ENCODE measurements at regions not wholly inside any gene's neighbourhood (a gene's known extent, or its start where the extent isn't known, plus 50 kb on each side); places are given as distances from the start of the nearest gene placed in this dataset.
"Not testable (repeated sequence)": the region's sequence is repeated elsewhere in the genome, so short reads cannot be mapped to it uniquely, and the experiment has no call there.

DNA sequence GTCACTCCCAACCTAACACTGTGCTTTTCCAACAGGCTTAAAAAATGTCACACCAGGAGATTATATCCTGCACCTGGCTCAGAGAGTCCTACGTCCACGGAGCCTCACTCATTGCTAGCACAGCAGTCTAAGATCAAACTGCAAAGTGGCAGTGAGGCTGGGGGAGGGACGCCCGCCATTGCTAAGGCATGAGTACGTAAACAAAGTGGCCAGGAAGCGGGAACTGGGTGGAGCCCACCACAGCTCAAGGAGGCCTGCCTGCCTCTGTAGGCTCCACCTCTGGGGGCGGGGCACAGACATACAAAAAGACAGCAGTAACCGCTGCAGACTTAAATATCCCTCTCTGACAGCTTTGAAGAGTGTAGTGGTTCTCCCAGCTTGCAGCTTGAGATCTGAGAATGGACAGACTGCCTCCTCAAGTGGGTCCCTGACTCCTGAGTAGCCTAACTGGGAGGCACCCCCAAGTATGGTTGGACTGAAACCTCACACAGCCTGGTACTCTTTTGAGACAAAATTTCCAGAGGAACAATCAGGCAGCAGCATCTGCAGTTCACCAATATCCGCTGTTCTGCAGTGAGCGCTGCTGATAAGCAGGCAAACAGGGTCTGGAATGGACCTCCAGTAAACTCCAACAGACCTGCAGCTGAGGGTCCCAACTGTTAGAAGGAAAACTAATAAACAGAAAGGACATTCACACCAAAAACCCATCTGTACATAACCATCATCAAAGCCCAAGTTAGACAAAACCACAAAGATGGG, 2986.4 kb upstream of the OR11H1 start:
- H3K4me3 ChIP-seq (ENCODE audit: low read length) = not testable (repeated sequence)

DNA sequence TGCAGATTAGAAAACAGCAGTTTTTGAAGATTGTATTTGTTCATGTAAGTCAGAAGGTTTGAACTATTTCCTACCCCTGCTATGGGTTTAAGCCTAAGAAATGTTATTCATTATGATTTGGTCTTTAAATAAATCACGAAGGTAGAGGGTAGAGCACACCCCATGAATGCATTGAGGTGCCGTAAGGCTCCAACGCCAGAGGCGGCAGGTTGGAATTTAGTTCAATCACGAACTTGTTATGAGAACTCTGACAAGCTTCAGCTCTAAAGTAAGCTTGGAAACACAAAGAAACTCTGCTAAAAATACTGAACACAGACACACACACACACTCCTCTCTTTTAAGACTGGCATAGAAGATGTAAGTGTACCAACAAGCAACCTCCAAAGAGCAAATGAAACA, 2974.6 kb upstream of the OR11H1 start:
- H3K4me3 ChIP-seq (ENCODE audit: low read length) = not testable (repeated sequence)

DNA sequence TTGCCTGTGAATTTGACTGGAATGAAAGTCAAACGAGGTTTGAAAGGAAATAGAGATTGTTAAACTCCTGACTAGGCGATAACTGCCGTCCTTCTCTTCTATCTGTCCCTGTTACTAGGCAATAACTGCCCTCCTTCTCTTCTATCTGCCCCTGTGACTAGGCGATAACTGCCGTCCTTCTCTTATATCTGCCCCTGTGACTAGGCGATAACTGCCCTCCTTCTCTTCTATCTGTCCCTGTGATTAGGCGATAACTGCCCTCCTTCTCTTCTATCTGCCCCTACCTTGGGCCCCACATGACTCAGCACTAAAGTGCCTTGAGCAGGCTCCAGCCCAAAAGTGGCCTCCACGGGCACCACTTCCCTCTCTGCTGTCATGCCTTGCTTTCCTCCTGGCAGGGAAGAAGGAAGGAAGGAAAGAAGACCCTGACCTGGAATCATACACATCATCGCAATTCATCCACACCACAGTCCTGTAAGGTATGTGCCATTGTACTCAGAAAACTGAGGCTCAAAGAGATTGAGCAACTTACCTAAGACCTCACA, 2973.3 kb upstream of the OR11H1 start:
- H3K4me3 ChIP-seq (ENCODE audit: low read length) = not testable (repeated sequence)

DNA sequence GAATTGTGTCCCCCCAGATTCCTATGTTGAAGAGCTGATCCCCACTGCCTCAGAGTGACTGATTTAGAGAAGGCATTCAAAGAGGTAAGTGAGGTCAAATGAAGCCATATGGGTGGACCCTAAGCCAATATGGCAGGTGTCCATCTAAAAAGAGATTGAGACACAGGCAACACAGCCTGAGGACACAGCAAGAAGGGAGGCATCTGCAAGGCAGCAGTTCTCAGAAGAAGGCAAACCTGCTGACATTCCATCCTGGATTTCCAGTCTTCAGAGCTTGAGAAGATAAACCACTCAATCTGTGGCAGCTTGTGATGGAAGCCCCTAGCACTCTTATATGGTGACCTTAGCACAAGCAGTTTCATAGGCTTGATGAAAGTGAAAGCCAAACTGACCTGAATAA, 2956.5 kb upstream of the OR11H1 start:
- not testable (repeated sequence) for H3K4me3 ChIP-seq (ENCODE audit: low read length)

DNA sequence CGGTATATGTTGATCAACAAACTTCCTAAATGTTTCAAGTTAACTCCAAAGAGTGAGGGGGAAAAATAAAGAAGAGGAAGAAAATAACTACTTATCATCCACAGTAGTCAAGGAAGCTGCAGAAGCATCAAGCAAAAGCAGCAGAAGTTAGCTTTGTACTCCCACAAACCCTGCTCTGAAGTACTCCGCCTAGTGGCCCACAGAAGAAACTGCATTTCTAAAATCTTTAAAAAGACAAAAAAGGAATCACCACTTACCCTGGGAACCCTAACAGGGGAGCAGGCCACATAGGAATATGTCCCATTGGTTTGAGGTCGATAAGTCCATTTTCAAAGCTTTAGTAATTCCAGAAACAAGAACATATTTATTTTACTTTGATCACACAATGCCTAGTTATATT, 2948.3 kb upstream of the OR11H1 start:
- H3K4me3 ChIP-seq (ENCODE audit: low read length) = not testable (repeated sequence)

DNA sequence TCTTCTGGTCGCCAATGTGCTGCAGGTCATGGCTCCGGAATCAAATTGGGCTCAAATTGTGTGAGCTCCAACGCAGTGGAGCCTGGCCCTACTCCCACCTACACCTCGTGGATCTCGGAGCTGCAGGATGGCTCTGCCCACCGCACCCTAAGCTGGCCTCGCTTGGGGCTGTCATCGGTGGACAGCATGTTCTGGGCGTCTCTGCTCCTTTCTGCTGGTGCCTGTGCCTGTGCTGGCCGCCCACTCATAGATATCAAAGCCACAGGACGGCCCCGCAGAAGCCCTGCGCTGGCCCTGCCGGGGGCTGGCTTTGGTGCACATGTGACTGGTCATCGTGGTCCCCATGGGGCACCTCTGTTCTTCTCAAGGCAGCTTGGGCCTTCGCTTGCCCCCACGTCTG, 2943.5 kb upstream of the OR11H1 start:
- H3K4me3 ChIP-seq (ENCODE audit: low read length) = not testable (repeated sequence)

DNA sequence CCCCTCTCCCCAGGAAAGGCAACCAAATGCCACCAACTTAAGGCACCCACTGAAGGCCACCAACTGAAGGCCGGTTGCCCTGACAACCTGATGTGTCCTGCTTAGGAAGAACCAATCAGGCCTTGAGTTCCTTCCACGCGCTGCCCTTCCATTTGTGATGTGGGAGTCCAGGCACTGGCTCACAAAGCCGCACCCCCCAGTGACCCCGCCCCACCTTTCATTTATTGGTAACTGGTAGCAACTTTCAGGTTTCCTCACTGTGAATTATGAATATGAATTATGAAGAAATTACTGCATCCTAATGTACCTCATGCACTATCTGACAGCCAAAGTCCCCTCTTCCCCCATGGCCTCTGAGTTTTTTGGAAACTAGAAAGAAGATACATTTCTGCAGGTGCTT, 2943.1 kb upstream of the OR11H1 start:
- not testable (repeated sequence) for H3K4me3 ChIP-seq (ENCODE audit: low read length)

DNA sequence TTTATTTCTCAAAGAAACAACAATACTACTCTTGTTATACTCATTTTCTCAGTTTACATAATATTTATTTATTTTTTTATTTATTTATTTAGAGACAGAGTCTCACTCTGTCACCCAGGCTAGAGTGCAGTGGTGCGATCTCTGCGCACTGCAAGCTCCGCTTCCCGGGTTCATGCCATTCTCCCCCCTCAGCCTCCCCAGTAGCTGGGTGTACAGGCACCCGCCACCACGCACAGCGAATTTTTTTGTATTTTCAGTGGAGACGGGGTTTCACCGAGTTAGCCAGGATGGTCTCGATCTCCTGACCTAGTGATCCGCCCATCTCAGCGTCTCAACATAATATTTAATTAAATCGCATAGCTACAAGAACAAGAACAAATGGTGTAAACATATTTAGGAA, 2932.3 kb upstream of the OR11H1 start:
- H3K4me3 ChIP-seq (ENCODE audit: low read length) = not testable (repeated sequence)

DNA sequence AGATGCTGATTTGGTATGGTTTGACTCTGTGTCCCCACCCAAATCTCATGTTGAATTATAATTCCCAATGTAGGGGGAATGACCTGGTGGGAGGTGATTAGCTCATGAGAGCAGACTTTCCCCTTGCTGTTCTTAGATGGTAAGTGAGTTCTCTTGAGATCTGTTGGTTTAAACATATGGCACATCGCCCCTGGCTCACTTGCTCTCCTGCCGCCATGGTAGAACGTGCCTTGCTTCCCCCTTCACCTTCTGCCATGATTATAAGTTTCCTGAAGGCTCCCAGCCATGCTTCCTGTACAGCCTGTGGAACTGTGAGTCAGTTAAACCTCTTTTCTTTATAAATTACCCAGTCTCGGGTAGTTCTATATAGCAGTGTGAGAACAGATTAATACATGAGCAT, 2930.2 kb upstream of the OR11H1 start:
- not testable (repeated sequence) for H3K4me3 ChIP-seq (ENCODE audit: low read length)

DNA sequence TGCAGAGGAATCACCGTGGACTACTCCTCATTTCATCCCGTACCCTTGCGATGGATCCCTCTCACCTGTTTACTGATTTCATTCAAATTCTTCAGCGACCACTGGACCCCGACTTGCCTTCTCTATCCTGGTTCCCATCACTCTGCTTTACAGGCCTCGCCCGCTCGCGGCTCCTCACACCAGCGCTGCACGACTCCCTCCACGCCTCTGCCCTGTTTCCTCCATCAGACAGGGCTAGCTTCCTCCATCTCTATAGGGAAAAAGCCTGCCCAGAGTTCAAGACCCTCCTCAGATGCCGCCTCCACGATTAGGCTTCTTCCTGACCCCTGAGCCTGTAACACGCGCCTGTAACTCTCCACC, 2926.5 kb upstream of the OR11H1 start:
- peak overlapping the region; percentile 54; the same call in 1 of the 2 replicates for H3K4me3 ChIP-seq (ENCODE audit: low read length)

DNA sequence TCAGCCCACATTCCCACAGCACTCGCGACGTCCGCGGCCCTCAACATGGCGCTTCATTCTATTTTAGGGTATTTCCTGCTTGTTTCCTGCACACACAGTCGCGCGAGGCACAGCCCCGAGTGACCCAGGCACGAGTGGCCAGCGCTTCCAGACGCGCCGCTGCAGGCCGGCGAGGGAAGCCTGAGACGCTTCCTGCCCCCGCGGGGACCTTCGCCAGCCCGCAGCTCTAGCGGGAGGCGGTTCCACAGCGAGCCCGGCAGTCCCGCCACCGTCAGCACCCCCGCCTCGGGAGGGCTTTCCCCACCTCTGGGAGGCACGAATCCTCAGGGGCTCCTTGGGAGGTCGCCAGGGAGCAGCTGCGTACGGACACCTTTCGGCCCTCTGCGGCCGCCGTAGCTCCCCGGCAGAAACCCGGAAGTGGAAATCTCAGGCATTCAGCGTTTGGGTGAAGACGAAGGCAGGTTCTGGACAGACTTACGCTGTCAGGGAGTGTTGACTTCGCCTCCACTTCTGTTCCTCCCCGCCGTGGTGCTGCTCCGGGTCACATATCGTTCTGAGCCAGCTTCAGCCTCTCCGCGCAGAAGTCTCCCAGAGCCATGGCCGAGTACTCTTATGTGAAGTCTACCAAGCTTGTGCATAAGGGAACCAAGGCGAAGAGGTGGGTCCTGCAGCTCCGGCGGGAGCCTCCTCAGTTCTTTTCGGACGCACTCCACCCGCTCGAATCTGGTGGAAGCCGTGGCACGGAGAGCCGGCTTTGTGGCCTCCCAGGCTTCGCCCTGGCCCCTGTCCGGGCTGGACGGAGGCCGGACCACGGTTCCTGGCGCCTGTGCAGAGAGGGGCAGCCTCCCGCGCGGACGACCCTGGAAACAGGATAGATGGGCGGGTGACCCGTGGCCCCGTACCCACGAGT, 2925.9 kb upstream of the OR11H1 start:
- H3K4me3 ChIP-seq (ENCODE audit: low read length) = peak overlapping the region; percentile 54; the same call in 1 of the 2 replicates
- no peak for TF ChIP-seq ZNF274 (IDR thresholded peaks at IDR 0.05; ENCODE audit: low read depth, low read length)

DNA sequence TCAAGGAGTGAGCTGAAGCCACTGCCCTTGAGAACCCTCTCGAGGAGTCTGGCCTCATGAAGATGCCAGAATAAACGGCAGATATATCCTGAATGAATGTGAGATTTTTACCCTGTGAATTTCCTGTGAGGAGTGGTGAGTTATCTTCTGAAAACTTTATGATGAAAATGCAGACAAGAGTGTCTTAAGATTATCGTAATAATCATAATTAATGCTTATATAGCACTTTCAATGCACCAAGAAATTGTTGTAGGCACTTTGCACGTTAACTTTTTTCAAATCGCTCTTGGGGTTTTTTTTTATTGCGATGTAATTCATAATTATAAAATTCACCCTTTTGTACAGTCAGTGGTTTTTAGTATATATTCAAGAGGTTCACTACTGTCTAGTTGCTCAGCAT, 2924.6 kb upstream of the OR11H1 start:
- peak overlapping the region; percentile 73 for H3K4me3 ChIP-seq (ENCODE audit: low read length)

DNA sequence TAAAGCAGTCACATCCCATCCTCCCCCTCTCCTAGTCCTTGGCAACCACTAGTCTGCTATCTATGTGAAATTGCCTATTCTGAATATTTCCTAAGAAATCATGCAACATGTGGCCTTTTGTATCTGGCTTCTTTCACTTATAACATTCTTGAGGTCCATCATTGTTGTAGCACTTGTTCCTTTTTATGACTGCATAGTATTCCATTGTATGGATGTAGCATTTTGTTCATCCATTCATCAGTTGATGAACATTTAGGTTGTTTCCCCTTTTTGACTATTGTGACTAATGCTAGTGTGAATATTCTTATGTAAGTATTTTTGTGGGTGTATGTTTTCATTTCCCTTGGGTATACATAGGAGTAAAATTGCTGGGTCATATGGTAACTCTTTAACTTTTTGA, 2924.2 kb upstream of the OR11H1 start:
- H3K4me3 ChIP-seq (ENCODE audit: low read length) = not testable (repeated sequence)

DNA sequence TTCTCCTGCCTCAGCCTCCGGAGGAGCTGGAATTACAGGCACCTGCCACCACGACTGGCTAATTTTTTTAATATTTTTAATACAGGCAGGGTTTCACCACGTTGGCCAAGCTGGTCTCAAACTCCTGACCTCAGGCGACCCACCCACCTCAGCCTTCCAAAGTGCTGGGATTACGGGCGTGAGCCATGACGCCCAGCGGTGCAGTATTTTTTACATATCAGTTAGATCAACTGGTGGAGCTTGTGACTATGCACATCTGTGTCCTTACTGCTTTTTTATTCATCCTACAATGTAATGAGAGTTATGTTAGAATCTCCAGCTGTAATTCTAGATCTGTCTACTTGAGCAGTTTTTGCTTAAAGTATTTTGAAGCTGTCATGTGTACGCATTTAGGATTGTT, 2919.5 kb upstream of the OR11H1 start:
- not testable (repeated sequence) for H3K4me3 ChIP-seq (ENCODE audit: low read length)

DNA sequence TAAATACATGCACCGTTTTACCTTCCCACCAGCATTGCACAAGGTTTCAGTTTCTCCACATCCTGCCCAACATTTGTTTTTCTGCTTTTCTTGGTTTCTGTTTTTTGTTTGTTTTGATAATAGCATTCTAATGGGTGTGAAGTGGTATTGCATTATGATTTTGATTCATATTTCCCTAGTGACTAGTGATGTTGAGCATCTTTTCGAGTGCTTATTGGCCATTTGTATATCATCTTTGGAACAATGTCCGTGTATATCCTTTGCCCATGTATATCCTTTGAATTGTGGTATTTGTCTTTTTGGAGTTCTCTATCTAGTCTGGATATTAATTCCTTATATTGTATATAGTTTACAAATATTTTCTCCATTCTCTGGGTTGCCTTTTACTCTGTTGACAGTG, 2914.8 kb upstream of the OR11H1 start:
- TF ChIP-seq ZNF274 (IDR thresholded peaks at IDR 0.05; ENCODE audit: low read depth, low read length) = no peak
- no peak overlapping the region for H3K4me3 ChIP-seq (ENCODE audit: low read length)

DNA sequence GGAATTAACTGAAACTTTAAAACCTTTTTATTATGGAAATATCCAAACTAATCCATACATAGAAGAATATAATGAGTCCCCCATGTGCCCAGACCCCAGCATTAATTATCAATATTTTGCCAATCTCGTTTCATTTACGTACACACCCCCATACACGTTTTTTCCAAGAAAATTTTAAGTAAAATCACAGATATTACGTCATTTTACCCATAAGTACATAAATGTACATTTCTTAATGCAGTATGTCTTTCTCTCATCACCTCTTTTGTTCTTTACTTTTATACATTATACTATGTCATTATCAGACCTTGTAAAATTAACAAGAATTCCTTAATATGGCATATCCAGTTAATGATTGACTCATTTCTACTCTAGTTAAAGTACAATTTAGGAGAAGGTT, 2914.1 kb upstream of the OR11H1 start:
- H3K4me3 ChIP-seq (ENCODE audit: low read length) = not testable (repeated sequence)

DNA sequence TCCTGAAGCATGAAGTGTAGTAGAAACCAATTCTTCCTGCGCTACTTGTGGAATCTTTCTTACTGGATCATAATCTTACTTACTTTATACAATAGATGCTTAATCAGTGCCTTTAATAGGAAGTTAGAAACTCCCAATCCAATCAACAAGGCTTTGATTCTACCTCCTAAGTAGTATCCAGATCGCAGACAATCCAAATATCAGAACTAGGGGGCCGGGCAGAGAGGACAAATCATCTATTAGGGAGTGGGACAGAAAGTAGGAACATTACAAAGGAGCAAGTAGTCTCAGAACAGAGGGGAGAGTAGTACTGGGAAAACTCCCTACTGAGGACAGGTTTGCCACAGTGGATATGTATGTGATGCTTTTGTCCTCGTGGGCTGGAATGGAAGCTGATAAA, 2901.1 kb upstream of the OR11H1 start:
- not testable (repeated sequence) for H3K4me3 ChIP-seq (ENCODE audit: low read length)

DNA sequence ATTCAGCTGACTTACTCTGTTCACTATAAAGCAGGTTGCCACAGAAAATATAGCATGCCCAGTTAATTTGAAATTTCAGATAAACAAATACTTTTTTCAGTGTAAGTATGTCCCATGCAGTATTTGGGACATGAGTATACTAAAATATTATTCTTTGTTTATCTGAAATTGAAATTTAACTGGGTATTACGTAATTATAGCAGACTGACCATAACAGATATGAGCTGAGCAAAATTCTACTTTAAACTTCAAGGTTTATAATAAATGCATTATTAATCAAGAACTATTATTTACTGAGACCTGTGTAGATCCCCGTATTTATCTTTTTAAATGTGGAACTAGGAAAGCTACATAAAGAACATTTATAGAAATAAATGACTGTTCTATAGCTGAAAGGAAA, 2898.2 kb upstream of the OR11H1 start:
- not testable (repeated sequence) for H3K4me3 ChIP-seq (ENCODE audit: low read length)

DNA sequence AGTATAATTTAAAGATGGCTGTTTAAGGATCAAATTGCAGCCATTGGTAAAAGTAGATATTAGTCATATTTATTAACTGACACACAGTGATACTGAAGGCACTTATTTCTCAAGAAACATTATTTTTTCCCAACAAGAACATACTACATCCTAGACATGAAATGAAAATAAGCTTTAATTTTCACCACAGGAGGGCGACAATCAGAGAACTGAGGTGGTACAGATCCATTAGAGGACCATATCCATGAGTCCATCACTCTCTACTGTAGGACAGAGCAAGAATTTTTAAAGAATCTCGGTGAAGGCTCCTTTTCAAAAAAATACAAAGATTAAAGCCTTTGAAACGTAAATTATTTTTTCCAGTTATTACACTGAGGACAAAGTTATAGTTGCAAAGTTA, 2897.0 kb upstream of the OR11H1 start:
- not testable (repeated sequence) for H3K4me3 ChIP-seq (ENCODE audit: low read length)

DNA sequence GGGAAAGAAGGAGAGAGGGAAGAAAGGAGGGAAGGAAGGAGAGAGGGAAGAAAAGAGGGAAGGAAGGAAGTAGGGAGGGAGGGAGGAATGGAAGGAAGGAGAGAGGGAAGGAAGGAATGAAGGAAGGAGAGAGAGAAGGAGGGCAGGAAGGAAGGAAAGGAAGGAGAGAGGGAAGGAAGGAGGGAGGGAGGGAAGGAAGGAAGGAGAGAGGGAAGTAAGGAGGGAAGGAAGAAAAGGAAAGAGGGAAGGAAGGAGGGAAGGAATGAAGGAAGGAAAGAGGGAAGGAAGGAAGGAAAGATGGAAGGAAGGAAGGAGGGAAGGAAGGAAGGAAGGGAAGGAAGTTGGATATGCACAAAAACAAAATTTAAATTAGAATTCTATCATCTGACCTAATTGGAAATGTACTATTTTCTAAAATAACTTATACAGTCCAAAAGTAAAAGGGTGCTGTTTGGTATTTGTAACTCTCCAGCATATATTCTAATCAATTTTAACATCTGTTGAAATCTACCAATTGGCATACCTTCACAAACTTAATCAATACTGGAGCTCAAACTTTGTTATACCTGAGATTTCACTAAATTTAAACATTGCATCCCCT, 2890.3 kb upstream of the OR11H1 start:
- H3K4me3 ChIP-seq (ENCODE audit: low read length) = not testable (repeated sequence)

DNA sequence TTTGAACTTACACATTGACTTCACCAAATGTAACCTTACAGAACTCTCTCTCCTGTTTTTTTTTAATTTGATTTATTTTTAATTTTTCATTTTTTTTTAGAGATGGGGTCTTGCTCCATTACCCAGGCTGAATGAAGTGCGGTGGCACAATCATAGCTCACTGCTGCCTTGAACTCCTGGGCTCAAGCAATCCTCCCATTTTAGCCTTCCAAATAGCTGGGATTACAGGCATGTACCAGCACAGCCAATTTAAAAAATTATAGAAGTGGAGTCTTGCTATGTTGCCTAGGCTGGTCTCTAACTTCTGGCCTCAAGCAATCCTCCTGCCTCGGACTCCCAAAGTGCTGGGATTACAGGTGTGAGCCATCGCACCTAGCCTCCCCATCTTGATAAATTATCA, 2889.7 kb upstream of the OR11H1 start:
- H3K4me3 ChIP-seq (ENCODE audit: low read length) = not testable (repeated sequence)

Measured in GM08714 (cell line).